Endothelial cell of umbilical vein (primary cell): ENCODE measurements at regions not wholly inside any gene's neighbourhood (a gene's known extent, or its start where the extent isn't known, plus 50 kb on each side); places are given as distances from the start of the nearest gene placed in this dataset.

Experiments used
- CTCF ChIP-seq, 2 donors: IDR thresholded peaks; 1 replicate in 1 of 2; 2 replicates in 1 of 2; pipeline ENCODE4 v1.5.1; 2011; ENCODE audit warnings: low read length in 2 of 2, mild to moderate bottlenecking in 2 of 2, moderate library complexity in 2 of 2, control low read depth in 1 of 2, inconsistent platforms in 1 of 2, low read depth in 1 of 2; ENCODE audit not compliant: insufficient read depth in 1 of 2; ENCODE audit errors: extremely low read depth in 1 of 2
- EZH2 ChIP-seq: IDR thresholded peaks from 2 replicates; pipeline ENCODE4 v1.6.1; 2012; ENCODE audit warnings: borderline replicate concordance, low read depth, mild to moderate bottlenecking, moderate library complexity, low read length, inconsistent platforms; ENCODE audit not compliant: severe bottlenecking
- POLR2A ChIP-seq: IDR thresholded peaks from 2 replicates; pipeline ENCODE4 v1.6.1; 2012; ENCODE audit warnings: low read depth, mild to moderate bottlenecking, control low read depth, low read length
- POLR2AphosphoS5 ChIP-seq: IDR thresholded peaks from 2 replicates; pipeline ENCODE4 v1.6.1; 2012; ENCODE audit warnings: low read depth, mild to moderate bottlenecking, control low read depth, low read length, moderate library complexity; ENCODE audit not compliant: insufficient read depth

- TF ChIP-seq EZH2, result no peak
- TF ChIP-seq POLR2A, result no peak
- TF ChIP-seq CTCF (IDR thresholded peaks at IDR 0.05; ENCODE audit: extremely low read depth in 1 of 2, insufficient read depth in 1 of 2, low read depth in 1 of 2, low read length in 2 of 2), result no peak
- no peak for TF ChIP-seq POLR2AphosphoS5
Measured at GRCh38 chr3:28587723-28588122, 239.1 kb upstream of the AZI2 start.
